Peyer's patch (tissue), 4 donors: ENCODE measurements at regions not wholly inside any gene's neighbourhood (a gene's known extent, or its start where the extent isn't known, plus 50 kb on each side); places are given as distances from the start of the nearest gene placed in this dataset.
"Not testable (repeated sequence)": the region's sequence is repeated elsewhere in the genome, so short reads cannot be mapped to it uniquely, and the experiment has no call there.

Experiments
- CTCF ChIP-seq, 6 experiments: fragments of 450-650 bp in 4 of 6; fragments of 200-600 bp in 2 of 6; sonication (generic) in 1 of 6; IDR thresholded peaks; one replicate each; pipeline ENCODE4 v1.5.1; 2017 to 2019; ENCODE audit warnings: antibody characterized with exemption in 6 of 6, mild to moderate bottlenecking in 3 of 6, moderate library complexity in 1 of 6
- POLR2A ChIP-seq, 2 donors: fragments of 450-650 bp; IDR thresholded peaks; one replicate each; pipeline ENCODE4 v1.5.1; 2017; ENCODE audit warnings: antibody characterized with exemption in 2 of 2, mild to moderate bottlenecking in 2 of 2, moderate library complexity in 2 of 2

- TF ChIP-seq CTCF, POLR2A (IDR thresholded peaks at IDR 0.05): not testable (repeated sequence)
Observed at GRCh38 chr2:87539151-87539943, 208.5 kb upstream of the PLGLB2 start.
